ENCODE measurements at regions not wholly inside any gene's neighbourhood (a gene's known extent, or its start where the extent isn't known, plus 50 kb on each side); places are given as distances from the start of the nearest gene placed in this dataset.

- TF ChIP-seq CTCF (conservative IDR thresholded peaks at IDR 0.05; ENCODE audit: low read length) (no peak), EZH2phosphoT487 (IDR thresholded peaks at IDR 0.05; ENCODE audit: borderline replicate concordance, low read depth, low read length) (no peak)
Observed at GRCh38 chr7:65265933-65266519, 107.6 kb upstream of the ZNF92 start.
